GM12878 (cell line): ENCODE measurements at regions not wholly inside any gene's neighbourhood (a gene's known extent, or its start where the extent isn't known, plus 50 kb on each side); places are given as distances from the start of the nearest gene placed in this dataset.

Experiments
- ATAC-seq: fragments of 200-7000 bp; cut with Tn5 transposase; 3 replicates; pipeline ENCODE4 v1.9.1; 2020; ENCODE audit warnings: mild to moderate bottlenecking, moderate library complexity
- BruUV-seq: library from RNA; stranded (reverse); fragments of 400-500 nt; replicated peaks from 2 replicates; lab custom pipeline; 2021; lab: Mats Ljungman, UMichigan
- CTCF ChIA-PET: fragments of 300-600 bp; sonication (Branson Sonifier 250); formaldehyde crosslinking; extraction: SDS; loops from one replicate; lab custom pipeline; 2021; ENCODE audit warnings: inconsistent platforms; lab: Yijun Ruan, JAX
- POLR2A ChIA-PET: fragments of 350-600 bp; formaldehyde crosslinking; extraction: SDS; loops from one replicate; lab custom pipeline; 2021; ENCODE audit warnings: inconsistent platforms; lab: Charles Lee
- RAD21 ChIA-PET: fragments of 300-600 bp; sonication (Branson Sonifier 250); formaldehyde crosslinking; loops from one replicate; lab custom pipeline; 2023; ENCODE audit warnings: antibody characterized with exemption; ENCODE audit not compliant: unreplicated experiment; lab: Charles Lee
- SMC1A ChIA-PET: fragments of 300-600 bp; sonication (Branson Sonifier 250); formaldehyde crosslinking; loops from one replicate; lab custom pipeline; 2023; ENCODE audit not compliant: unreplicated experiment, uncharacterized antibody; lab: Charles Lee
- DNase-seq: peaks from one replicate; pipeline ENCODE4 v3.0.0-alpha.2; 2011; ENCODE audit warnings: low read depth, low spot score
- FAIRE-seq: peaks from 3 replicates; lab custom pipeline; 2011; peaks lifted over from hg19 to GRCh38; lab: Jason Lieb, UNC
- H2AFZ ChIP-seq: 2 replicates; pipeline ENCODE4 v1.6.0; 2011; ENCODE audit warnings: low read depth, low read length, control low read depth; ENCODE audit not compliant: control insufficient read depth
- H3K27ac ChIP-seq: 2 replicates; pipeline ENCODE4 v1.5.1; 2011; ENCODE audit warnings: control low read depth; ENCODE audit not compliant: control insufficient read depth, insufficient read depth
- H3K27me3 ChIP-seq, 2 experiments: replicated peaks in 1 of 2; 2 replicates each; pipeline versions ENCODE4 v1.6.0 to v1.6.1; 2011; ENCODE audit warnings: low read length in 1 of 2; ENCODE audit not compliant: control insufficient read depth in 2 of 2, insufficient read depth in 2 of 2
- H3K36me3 ChIP-seq, 2 experiments: 2 replicates each; pipeline ENCODE4 v1.5.1; 2011; ENCODE audit warnings: low read length in 1 of 2; ENCODE audit not compliant: control insufficient read depth in 2 of 2, insufficient read depth in 2 of 2
- H3K4me1 ChIP-seq: 2 replicates; pipeline ENCODE4 v1.6.1; 2011; ENCODE audit warnings: mild to moderate bottlenecking, low read length, moderate library complexity, mixed read lengths; ENCODE audit not compliant: control insufficient read depth, insufficient read depth
- H3K4me2 ChIP-seq: 2 replicates; pipeline ENCODE4 v1.6.0; 2011; ENCODE audit warnings: control low read depth; ENCODE audit not compliant: control insufficient read depth, insufficient read depth
- H3K4me3 ChIP-seq: fragments of 200-600 bp; sonication (generic); 2 replicates; pipeline ENCODE4 v1.5.1; 2016
- H3K79me2 ChIP-seq: 2 replicates; pipeline ENCODE4 v1.6.0; 2011; ENCODE audit warnings: low read length; ENCODE audit not compliant: control insufficient read depth, insufficient read depth
- H3K9ac ChIP-seq: 2 replicates; pipeline ENCODE4 v1.8.0; 2011; ENCODE audit warnings: low read length, control low read depth, mixed read lengths; ENCODE audit not compliant: control insufficient read depth, insufficient read depth
- H3K9me3 ChIP-seq: replicated peaks from 3 replicates; pipeline ENCODE4 v1.5.1; 2011; ENCODE audit warnings: mild to moderate bottlenecking, low read length; ENCODE audit not compliant: control insufficient read depth, insufficient read depth
- H4K20me1 ChIP-seq: 2 replicates; pipeline ENCODE4 v1.6.0; 2011; ENCODE audit not compliant: control insufficient read depth, insufficient read depth
- BHLHE40 ChIP-seq, 2 experiments: fragments of 450-650 bp in 1 of 2; IDR thresholded peaks; 2 replicates each; pipeline ENCODE4 v1.6.1; 2011 to 2017; ENCODE audit warnings: low read depth in 2 of 2, borderline replicate concordance in 1 of 2, improper control_type of control experiment in 1 of 2, low read length in 1 of 2, mild to moderate bottlenecking in 1 of 2
- CBX5 ChIP-seq: sonication (generic); IDR thresholded peaks from 2 replicates; pipeline ENCODE4 v1.6.1; 2016; ENCODE audit warnings: low read depth, moderate library complexity, mild to moderate bottlenecking, inconsistent platforms
- CHD2 ChIP-seq: IDR thresholded peaks from 2 replicates; pipeline ENCODE4 v1.6.1; 2011; ENCODE audit warnings: low read depth, low read length, improper control_type of control experiment, borderline replicate concordance
- EGR1 ChIP-seq, 2 experiments: IDR thresholded peaks; 1 replicate in 1 of 2; 2 replicates in 1 of 2; pipeline ENCODE4 v1.6.1; 2011 to 2012; ENCODE audit warnings: low read depth in 2 of 2, low read length in 2 of 2, borderline replicate concordance in 1 of 2, mild to moderate bottlenecking in 1 of 2, moderate library complexity in 1 of 2
- ELK1 ChIP-seq: IDR thresholded peaks from 2 replicates; pipeline ENCODE4 v1.6.1; 2012; ENCODE audit warnings: low read depth, low read length, improper control_type of control experiment
- NFYA ChIP-seq: IDR thresholded peaks from 2 replicates; pipeline ENCODE4 v1.6.1; 2011; ENCODE audit warnings: low read depth, mild to moderate bottlenecking, low read length, improper control_type of control experiment, borderline replicate concordance
- NFYB ChIP-seq: IDR thresholded peaks from 2 replicates; pipeline ENCODE4 v1.6.1; 2011; ENCODE audit warnings: low read depth, mild to moderate bottlenecking, low read length, improper control_type of control experiment, moderate library complexity; ENCODE audit not compliant: insufficient read depth
- PBX3 ChIP-seq: IDR thresholded peaks from 2 replicates; pipeline ENCODE4 v1.6.1; 2011; ENCODE audit warnings: mild to moderate bottlenecking, low read depth, low read length, moderate library complexity; ENCODE audit not compliant: insufficient replicate concordance
- SMC3 ChIP-seq: IDR thresholded peaks from 2 replicates; pipeline ENCODE4 v1.6.1; 2011; ENCODE audit warnings: low read length, improper control_type of control experiment, borderline replicate concordance
- TAF1 ChIP-seq: IDR thresholded peaks from 2 replicates; pipeline ENCODE4 v1.6.1; 2011; ENCODE audit warnings: mild to moderate bottlenecking, low read depth, low read length, borderline replicate concordance
- TCF3 ChIP-seq: IDR thresholded peaks from 2 replicates; pipeline ENCODE4 v1.6.1; 2012; ENCODE audit warnings: low read depth, mild to moderate bottlenecking, low read length, borderline replicate concordance; ENCODE audit not compliant: insufficient read depth
- ZBTB4 ChIP-seq: fragments of 450-650 bp; formaldehyde crosslinking; IDR thresholded peaks from 2 replicates; pipeline ENCODE4 v1.4.0; 2022; ENCODE audit warnings: mild to moderate bottlenecking, moderate library complexity
- WGBS: methylation state at CpG from one replicate; pipeline ENCODE4 v1.1.6; 2016; ENCODE audit warnings: low lambda C conversion rate; ENCODE audit not compliant: insufficient replicate concordance, insufficient coverage; ENCODE audit errors: missing lambda C conversion rate; 5-methylcytosine and 5-hydroxymethylcytosine counted together
- in situ Hi-C: fragments of 300-500 bp; cut with MboI; formaldehyde crosslinking; loops from 9 replicates; pipeline ENCODE4 v1.14.3; 2018; ENCODE audit warnings: mixed read lengths
- intact Hi-C: fragments of 100-400 bp; cut with micrococcal nuclease; formaldehyde crosslinking; loops from one replicate; pipeline ENCODE4 v1.14.2; 2022; ENCODE audit not compliant: unreplicated experiment

GRCh38 chr5:162816816-162817215 is 620.6 kb upstream of the CCNG1 start (continued):
- TF ChIP-seq PBX3 (no peak), EGR1 (IDR thresholded peaks at IDR 0.05; ENCODE audit: borderline replicate concordance in 1 of 2, low read depth in 2 of 2, low read length in 2 of 2) (no peak)

GRCh38 chr5:162817364-162817763 is 620.0 kb upstream of the CCNG1 start:
- Histone ChIP-seq H3K4me2 (no peak overlapping the region), H4K20me1 (no peaks in the 10 kb centered on the region), H3K9me3 (no peaks in the 10 kb centered on the region), H3K27ac (no peak overlapping the region), H2AFZ (no peak overlapping the region), H3K4me1 (no peaks in the 10 kb centered on the region), H3K9ac (no peak overlapping the region), H3K4me3 (no peak overlapping the region), H3K27me3 (no peaks in the 10 kb centered on the region), H3K79me2 (no peaks in the 10 kb centered on the region), H3K36me3 (no peaks in the 10 kb centered on the region)
- SMC1A ChIA-PET, result interaction anchor here (0.7 to 1.5 kb wide), 3 partner anchors 15 to 451 kb away, joined by 3 to 4 read pairs (median 3); no protein-coding TSS in a partner anchor
- in situ Hi-C loops (no loop called here), intact Hi-C loops (no loop called here)
- POLR2A ChIA-PET, result no interaction called here
- CTCF ChIA-PET, result no interaction called here
- FAIRE-seq (no peak), DNase-seq (no peak), ATAC-seq (no peak)
- RAD21 ChIA-PET, result no interaction called here
- TF ChIP-seq TAF1 (no peak), CHD2 (no peak), BHLHE40 (IDR thresholded peaks at IDR 0.05; ENCODE audit: borderline replicate concordance in 1 of 2, low read depth in 2 of 2, low read length in 1 of 2) (no peak), NFYB (no peak), ZBTB4 (no peak), ELK1 (no peak), TCF3 (no peak), SMC3 (no peak), CBX5 (no peak), NFYA (no peak)
- BruUV-seq, result no TSS peak
- WGBS, result 13% methylated on average over 4 of the region's 4 CpGs
